Gastrocnemius medialis (tissue), 4 donors: ENCODE measurements at regions not wholly inside any gene's neighbourhood (a gene's known extent, or its start where the extent isn't known, plus 50 kb on each side); places are given as distances from the start of the nearest gene placed in this dataset.

Experiments
- ATAC-seq, 2 donors: fragments of 150-250 bp; one replicate each; pipeline ENCODE4 v1.9.1; 2016
- DNase-seq, 2 donors: peaks; one replicate each; pipeline ENCODE4 v3.0.0-alpha.2; 2019
- H3K27ac ChIP-seq, 4 donors: fragments of 200-600 bp; sonication (generic); 1 replicate in 1 of 4; 2 replicates in 3 of 4; pipeline ENCODE4 v1.5.1; 2016 to 2018; ENCODE audit warnings: mild to moderate bottlenecking in 2 of 4, moderate library complexity in 1 of 4
- H3K27me3 ChIP-seq, 3 donors: fragments of 200-600 bp; sonication (generic) in 2 of 3; 1 replicate in 1 of 3; 2 replicates in 2 of 3; pipeline versions ENCODE4 v1.5.1 to v1.6.0; 2016 to 2019; ENCODE audit warnings: mild to moderate bottlenecking in 1 of 3, moderate library complexity in 1 of 3
- H3K36me3 ChIP-seq, 2 donors: fragments of 200-600 bp; sonication (generic) in 1 of 2; one replicate each; pipeline ENCODE4 v1.5.1; 2017 to 2018
- H3K4me1 ChIP-seq, 2 donors: fragments of 200-600 bp; sonication (generic) in 1 of 2; one replicate each; pipeline ENCODE4 v1.5.1; 2016 to 2017; ENCODE audit warnings: mild to moderate bottlenecking in 2 of 2
- H3K4me3 ChIP-seq, 4 donors: fragments of 200-600 bp; sonication (generic) in 3 of 4; 1 replicate in 1 of 4; 2 replicates in 3 of 4; pipeline ENCODE4 v1.5.1; 2016 to 2019; ENCODE audit warnings: mild to moderate bottlenecking in 2 of 4
- H3K9me3 ChIP-seq, 3 donors: fragments of 200-600 bp; sonication (generic) in 2 of 3; 1 replicate in 1 of 3; 2 replicates in 2 of 3; pipeline ENCODE4 v1.5.1; 2016 to 2019
- POLR2A ChIP-seq, 2 donors: fragments of 450-650 bp; IDR thresholded peaks; one replicate each; pipeline ENCODE4 v1.6.1; 2017; ENCODE audit warnings: antibody characterized with exemption in 2 of 2, mild to moderate bottlenecking in 2 of 2, moderate library complexity in 2 of 2
- in situ Hi-C, 4 donors: fragments of 200-750 bp; cut with MboI; loops; one replicate each; pipeline versions ENCODE4 v1.15.0 to v1.8.0; 2017; ENCODE audit warnings: low sequenced_read_pairs in 4 of 4
- intact Hi-C: fragments of 100-400 bp; cut with DNase I; formaldehyde crosslinking; loops from one replicate; pipeline ENCODE4 v1.15.1; 2023; ENCODE audit warnings: low total_unique reads
- TF ChIP-seq, protein P1 (sequence below), 5 experiments: fragments of 450-650 bp in 3 of 5; fragments of 200-600 bp in 2 of 5; sonication (generic) in 2 of 5; IDR thresholded peaks in 4 of 5; conservative IDR thresholded peaks in 1 of 5; 1 replicate in 4 of 5; 2 replicates in 1 of 5; pipeline ENCODE4 v1.5.1; 2016 to 2019; ENCODE audit warnings: antibody characterized with exemption in 5 of 5, mild to moderate bottlenecking in 3 of 5, moderate library complexity in 3 of 5

- intact Hi-C loops = no loop called here
- H3K4me3 ChIP-seq = no peak overlapping the region
- H3K4me1 ChIP-seq = no peaks in the 10 kb centered on the region
Measured at GRCh38 chr20:46816886-46817638, 77.6 kb upstream of the EYA2 start.

DNA sequence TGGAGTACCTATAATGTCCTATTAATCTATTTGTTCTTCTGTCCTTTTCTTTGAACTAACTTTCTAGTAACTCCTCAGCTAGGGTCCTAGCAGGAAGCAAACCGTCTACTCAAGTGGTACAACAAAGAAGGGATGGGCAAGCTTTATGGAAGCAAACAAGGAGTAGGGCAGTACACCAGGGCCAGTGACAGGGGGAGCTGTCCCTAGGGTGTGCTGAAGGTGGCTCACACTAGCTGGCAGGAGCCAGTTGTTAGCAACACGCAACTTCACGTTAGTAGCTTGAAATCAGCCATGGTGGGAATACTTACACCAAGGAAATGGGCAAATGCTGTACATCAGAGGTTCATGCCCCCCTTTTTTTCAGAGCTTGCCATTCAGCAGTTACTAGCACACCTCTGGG lies 74.0 kb upstream of the EYA2 start:
- Histone ChIP-seq H3K27me3 (peaks cover 0 to 3% (median under 1%) of the 10 kb centered on the region in 3 donors), H3K4me3 (no peak overlapping the region), H3K27ac (no peak overlapping the region), H3K9me3 (no peaks in the 10 kb centered on the region), H3K4me1 (no peaks in the 10 kb centered on the region), H3K36me3 (no peaks in the 10 kb centered on the region)
- ATAC-seq (no peak), DNase-seq (no peak)
- in situ Hi-C loops (no loop called here), intact Hi-C loops (no loop called here)
- no peak for TF ChIP-seq POLR2A (IDR thresholded peaks at IDR 0.05)
- TF ChIP-seq, protein P1, sequence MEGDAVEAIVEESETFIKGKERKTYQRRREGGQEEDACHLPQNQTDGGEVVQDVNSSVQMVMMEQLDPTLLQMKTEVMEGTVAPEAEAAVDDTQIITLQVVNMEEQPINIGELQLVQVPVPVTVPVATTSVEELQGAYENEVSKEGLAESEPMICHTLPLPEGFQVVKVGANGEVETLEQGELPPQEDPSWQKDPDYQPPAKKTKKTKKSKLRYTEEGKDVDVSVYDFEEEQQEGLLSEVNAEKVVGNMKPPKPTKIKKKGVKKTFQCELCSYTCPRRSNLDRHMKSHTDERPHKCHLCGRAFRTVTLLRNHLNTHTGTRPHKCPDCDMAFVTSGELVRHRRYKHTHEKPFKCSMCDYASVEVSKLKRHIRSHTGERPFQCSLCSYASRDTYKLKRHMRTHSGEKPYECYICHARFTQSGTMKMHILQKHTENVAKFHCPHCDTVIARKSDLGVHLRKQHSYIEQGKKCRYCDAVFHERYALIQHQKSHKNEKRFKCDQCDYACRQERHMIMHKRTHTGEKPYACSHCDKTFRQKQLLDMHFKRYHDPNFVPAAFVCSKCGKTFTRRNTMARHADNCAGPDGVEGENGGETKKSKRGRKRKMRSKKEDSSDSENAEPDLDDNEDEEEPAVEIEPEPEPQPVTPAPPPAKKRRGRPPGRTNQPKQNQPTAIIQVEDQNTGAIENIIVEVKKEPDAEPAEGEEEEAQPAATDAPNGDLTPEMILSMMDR (IDR thresholded peaks at IDR 0.05 in 4 of 5, conservative IDR thresholded peaks at IDR 0.05 in 1 of 5) = no peak

More at GRCh38 chr20:46816886-46817638, 77.6 kb upstream of the EYA2 start:
- no peak for DNase-seq
- no peaks in the 10 kb centered on the region for H3K36me3 ChIP-seq
- ATAC-seq = no peak
- no peak overlapping the region for H3K27ac ChIP-seq
- TF ChIP-seq POLR2A (IDR thresholded peaks at IDR 0.05) = no peak
- TF ChIP-seq, protein P1 (IDR thresholded peaks at IDR 0.05 in 4 of 5, conservative IDR thresholded peaks at IDR 0.05 in 1 of 5) = no peak
- in situ Hi-C loops = no loop called here
- H3K27me3 ChIP-seq = peaks cover 5 to 12% (median 6%) of the 10 kb centered on the region in 3 donors
- H3K9me3 ChIP-seq = no peaks in the 10 kb centered on the region

GRCh38 chr20:46823271-46823751 lies 71.3 kb upstream of the EYA2 start:
- H3K27ac ChIP-seq = peak overlapping the region in 1 of 4 donors; percentile 38
- H3K9me3 ChIP-seq = no peaks in the 10 kb centered on the region
- no peaks in the 10 kb centered on the region for H3K4me1 ChIP-seq
- no peak overlapping the region for H3K4me3 ChIP-seq
- no peaks in the 10 kb centered on the region for H3K36me3 ChIP-seq
- intact Hi-C loops = no loop called here
- in situ Hi-C loops = no loop called here
- no peak for TF ChIP-seq POLR2A (IDR thresholded peaks at IDR 0.05)
- TF ChIP-seq, protein P1 (IDR thresholded peaks at IDR 0.05 in 4 of 5, conservative IDR thresholded peaks at IDR 0.05 in 1 of 5) = no peak
- ATAC-seq = no peak
- H3K27me3 ChIP-seq = no peaks in the 10 kb centered on the region
- DNase-seq = no peak

- DNase-seq = no peak
- ATAC-seq = no peak
- TF ChIP-seq, protein P1 (IDR thresholded peaks at IDR 0.05 in 4 of 5, conservative IDR thresholded peaks at IDR 0.05 in 1 of 5) = no peak
- TF ChIP-seq POLR2A (IDR thresholded peaks at IDR 0.05) = no peak
- Histone ChIP-seq H3K4me3 (no peak overlapping the region), H3K36me3 (no peaks in the 10 kb centered on the region), H3K27ac (peak overlapping the region in 1 of 4 donors; percentile 38), H3K4me1 (no peaks in the 10 kb centered on the region), H3K9me3 (no peaks in the 10 kb centered on the region), H3K27me3 (no peaks in the 10 kb centered on the region)
- in situ Hi-C loops (no loop called here), intact Hi-C loops (no loop called here)
Measured at GRCh38 chr20:46823753-46824152, 70.9 kb upstream of the EYA2 start.
